Endothelial cell of umbilical vein (primary cell): ENCODE measurements at regions not wholly inside any gene's neighbourhood (a gene's known extent, or its start where the extent isn't known, plus 50 kb on each side); places are given as distances from the start of the nearest gene placed in this dataset.

Experiments used
- BruUV-seq: library from RNA; stranded (reverse); fragments of 400-500 nt; replicated peaks from 2 replicates; lab custom pipeline; 2021; lab: Mats Ljungman, UMichigan
- CTCF ChIA-PET: fragments of 300-600, 350-600 bp; sonication (Branson Sonifier 250); formaldehyde crosslinking; loops from one replicate; lab custom pipeline; 2021; ENCODE audit warnings: antibody characterized with exemption, inconsistent platforms; lab: Charles Lee
- POLR2A ChIA-PET: fragments of 300-600, 350-600 bp; sonication (Branson Sonifier 250); formaldehyde crosslinking; loops from one replicate; lab custom pipeline; 2021; ENCODE audit warnings: antibody characterized with exemption, inconsistent platforms; lab: Charles Lee
- DNase-seq: peaks from one replicate; pipeline ENCODE4 v3.0.0-alpha.2; 2011; ENCODE audit warnings: low read depth, low spot score
- FAIRE-seq: peaks from 2 replicates; lab custom pipeline; 2011; peaks lifted over from hg19 to GRCh38; lab: Jason Lieb, UNC
- H2AFZ ChIP-seq: 2 replicates; pipeline ENCODE4 v1.6.0; 2012; ENCODE audit warnings: low read depth, low read length, control low read depth, inconsistent platforms
- H3K27ac ChIP-seq: 2 replicates; pipeline ENCODE4 v1.5.1; 2011; ENCODE audit warnings: low read depth, mild to moderate bottlenecking, control low read depth, low read length, moderate library complexity; ENCODE audit not compliant: insufficient read depth
- H3K27me3 ChIP-seq, 2 experiments: 2 replicates each; pipeline versions ENCODE4 v1.6.0 to v1.6.1; 2011; ENCODE audit warnings: low read length in 2 of 2, mixed read lengths in 1 of 2; ENCODE audit not compliant: control insufficient read depth in 2 of 2, insufficient read depth in 2 of 2
- H3K36me3 ChIP-seq, 2 experiments: 2 replicates in 1 of 2; 3 replicates in 1 of 2; pipeline ENCODE4 v1.5.1; 2011; ENCODE audit warnings: low read length in 2 of 2, mild to moderate bottlenecking in 1 of 2, moderate library complexity in 1 of 2; ENCODE audit not compliant: control insufficient read depth in 2 of 2, insufficient read depth in 2 of 2; ENCODE audit errors: extremely low read depth in 1 of 2
- H3K4me1 ChIP-seq: 3 replicates; pipeline ENCODE4 v1.5.1; 2011; ENCODE audit warnings: mild to moderate bottlenecking, low read length; ENCODE audit not compliant: control insufficient read depth, insufficient read depth; ENCODE audit errors: extremely low read depth
- H3K4me2 ChIP-seq: 2 replicates; pipeline ENCODE4 v1.6.1; 2011; ENCODE audit warnings: low read length, control low read depth, mixed read lengths; ENCODE audit not compliant: insufficient read depth
- H3K4me3 ChIP-seq, 3 experiments: fragments of 200-600 bp in 1 of 3; sonication (generic), shearing (Covaris generic) in 1 of 3; replicated peaks in 1 of 3; 2 replicates each; pipeline ENCODE4 v1.5.1; 2011 to 2016; ENCODE audit warnings: control low read depth in 3 of 3, low read length in 3 of 3, mild to moderate bottlenecking in 2 of 3, inconsistent platforms in 1 of 3, low read depth in 1 of 3, moderate library complexity in 1 of 3; ENCODE audit not compliant: insufficient read depth in 1 of 3
- H3K79me2 ChIP-seq: 2 replicates; pipeline ENCODE4 v1.6.0; 2012; ENCODE audit warnings: low read length, inconsistent platforms; ENCODE audit not compliant: control insufficient read depth, insufficient read depth
- H3K9ac ChIP-seq: replicated peaks from 2 replicates; pipeline ENCODE3; 2011; ENCODE audit warnings: low read length, control low read depth; ENCODE audit not compliant: insufficient read depth; ENCODE audit errors: extremely low read depth
- H3K9me1 ChIP-seq: replicated peaks from 3 replicates; pipeline ENCODE4 v1.6.0; 2011; ENCODE audit warnings: mild to moderate bottlenecking, low read length; ENCODE audit not compliant: control insufficient read depth, insufficient read depth; ENCODE audit errors: extremely low read depth
- H3K9me3 ChIP-seq: replicated peaks from 2 replicates; pipeline ENCODE4 v1.5.1; 2012; ENCODE audit warnings: low read length, inconsistent platforms; ENCODE audit not compliant: control insufficient read depth, insufficient read depth
- H4K20me1 ChIP-seq: replicated peaks from 2 replicates; pipeline ENCODE3; 2011; ENCODE audit warnings: mild to moderate bottlenecking, low read length; ENCODE audit not compliant: control insufficient read depth, insufficient read depth; ENCODE audit errors: extremely low read depth
- CTCF ChIP-seq, 2 donors: IDR thresholded peaks; 1 replicate in 1 of 2; 2 replicates in 1 of 2; pipeline ENCODE4 v1.5.1; 2011; ENCODE audit warnings: low read length in 2 of 2, mild to moderate bottlenecking in 2 of 2, moderate library complexity in 2 of 2, control low read depth in 1 of 2, inconsistent platforms in 1 of 2, low read depth in 1 of 2; ENCODE audit not compliant: insufficient read depth in 1 of 2; ENCODE audit errors: extremely low read depth in 1 of 2
- EZH2 ChIP-seq: IDR thresholded peaks from 2 replicates; pipeline ENCODE4 v1.6.1; 2012; ENCODE audit warnings: borderline replicate concordance, low read depth, mild to moderate bottlenecking, moderate library complexity, low read length, inconsistent platforms; ENCODE audit not compliant: severe bottlenecking
- FOS ChIP-seq: IDR thresholded peaks from 2 replicates; pipeline ENCODE4 v1.6.1; 2011; ENCODE audit warnings: mild to moderate bottlenecking, low read length, moderate library complexity, borderline replicate concordance; ENCODE audit not compliant: insufficient read depth
- GATA2 ChIP-seq: IDR thresholded peaks from 2 replicates; pipeline ENCODE4 v1.7.0; 2011; ENCODE audit warnings: low read depth, mild to moderate bottlenecking, moderate library complexity, mixed read lengths, low read length; ENCODE audit not compliant: insufficient read length, insufficient read depth
- JUN ChIP-seq: IDR thresholded peaks from 2 replicates; pipeline ENCODE4 v1.6.1; 2011; ENCODE audit warnings: borderline replicate concordance, low read depth; ENCODE audit not compliant: insufficient read length, insufficient read depth
- MYC ChIP-seq: IDR thresholded peaks from one replicate; pipeline ENCODE4 v1.6.1; 2011; ENCODE audit warnings: mild to moderate bottlenecking, low read depth, low read length
- POLR2A ChIP-seq: IDR thresholded peaks from 2 replicates; pipeline ENCODE4 v1.6.1; 2012; ENCODE audit warnings: low read depth, mild to moderate bottlenecking, control low read depth, low read length
- POLR2AphosphoS5 ChIP-seq: IDR thresholded peaks from 2 replicates; pipeline ENCODE4 v1.6.1; 2012; ENCODE audit warnings: low read depth, mild to moderate bottlenecking, control low read depth, low read length, moderate library complexity; ENCODE audit not compliant: insufficient read depth
- dilution Hi-C: fragments of 300-500 bp; cut with MboI; formaldehyde crosslinking; loops from one replicate; pipeline ENCODE4 v1.15.0; 2019; ENCODE audit warnings: low sequenced_read_pairs; ENCODE audit not compliant: extremely low pct_ligation_motif_present
- intact Hi-C: fragments of 100-400 bp; cut with micrococcal nuclease; formaldehyde crosslinking; loops from one replicate; pipeline ENCODE4 v1.10.0; 2022
- TF ChIP-seq, protein P1 (sequence below): IDR thresholded peaks from 2 replicates; pipeline ENCODE4 v1.6.1; 2011; ENCODE audit not compliant: insufficient read depth, insufficient read length

DNA sequence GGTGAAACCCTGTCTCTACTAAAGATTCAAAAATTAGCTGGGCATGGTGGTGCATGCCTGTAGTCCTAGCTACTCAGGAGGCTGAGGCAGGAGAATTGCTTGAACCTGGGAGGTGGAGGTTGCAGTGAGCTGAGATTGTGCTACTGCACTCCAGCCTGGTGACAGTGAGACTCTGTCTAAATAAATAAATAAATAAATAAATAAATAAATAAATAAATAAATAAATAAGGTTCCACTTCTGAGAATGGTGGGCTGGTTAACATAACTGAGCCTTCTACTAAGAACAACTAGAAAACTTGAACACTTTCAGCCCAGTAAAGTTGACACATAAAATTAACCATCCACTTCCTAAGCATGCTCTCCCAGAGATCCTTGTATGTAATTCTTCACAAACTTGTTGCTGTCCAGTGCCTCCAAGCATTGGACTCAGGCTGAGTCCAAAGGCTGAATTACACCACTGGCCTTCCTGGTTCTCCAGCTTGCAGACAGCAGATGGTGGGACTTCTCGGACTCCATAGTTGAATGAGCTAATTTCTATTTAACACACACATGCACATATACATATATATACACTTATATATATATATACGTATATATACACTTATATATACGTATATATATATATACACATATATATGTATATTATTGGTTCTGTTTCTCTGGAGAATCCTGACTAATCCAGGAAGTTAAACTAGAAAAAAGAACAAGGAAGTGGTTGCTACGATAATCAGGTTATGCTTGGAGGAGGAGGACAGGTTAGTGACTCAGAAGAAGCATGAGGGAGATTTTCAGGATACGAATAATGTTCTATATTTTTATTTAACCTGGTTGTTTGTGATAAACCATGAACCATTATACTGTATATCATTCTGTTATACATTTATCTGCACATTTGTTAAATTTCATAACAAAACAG is 348.8 kb downstream of the METTL4 start:
- Histone ChIP-seq H3K79me2 (no peaks in the 10 kb centered on the region), H3K9me3 (no peaks in the 10 kb centered on the region), H3K27ac (no peak overlapping the region), H3K4me2 (no peak overlapping the region), H3K9me1 (no peaks in the 10 kb centered on the region), H4K20me1 (no peaks in the 10 kb centered on the region), H2AFZ (no peak overlapping the region), H3K4me3 (no peak overlapping the region), H3K4me1 (peaks cover 3% of the 10 kb centered on the region), H3K27me3 (no peaks in the 10 kb centered on the region), H3K9ac (no peak overlapping the region), H3K36me3 (no peaks in the 10 kb centered on the region)
- CTCF ChIA-PET: interaction anchor here (0.9 to 3.3 kb wide), 8 partner anchors 14 to 1358 kb away, joined by 3 to 43 read pairs (median 4); no protein-coding TSS in a partner anchor
- TF ChIP-seq POLR2A (no peak), GATA2 (no peak), FOS (no peak), MYC (no peak), EZH2 (no peak), CTCF (IDR thresholded peaks at IDR 0.05; ENCODE audit: extremely low read depth in 1 of 2, insufficient read depth in 1 of 2, low read depth in 1 of 2, low read length in 2 of 2) (no peak), JUN (no peak), POLR2AphosphoS5 (no peak)
- TF ChIP-seq, protein P1, sequence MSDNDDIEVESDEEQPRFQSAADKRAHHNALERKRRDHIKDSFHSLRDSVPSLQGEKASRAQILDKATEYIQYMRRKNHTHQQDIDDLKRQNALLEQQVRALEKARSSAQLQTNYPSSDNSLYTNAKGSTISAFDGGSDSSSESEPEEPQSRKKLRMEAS: no peak
- no peak for FAIRE-seq
- POLR2A ChIA-PET: no interaction called here
- dilution Hi-C loops (no loop called here), intact Hi-C loops (loop anchor here (5.0 kb wide), 1 partner anchor 320 kb away; no protein-coding TSS in a partner anchor)
- BruUV-seq: no TSS peak
- peak; percentile 4 for DNase-seq
